OCI-LY3 (cell line): ENCODE measurements at regions not wholly inside any gene's neighbourhood (a gene's known extent, or its start where the extent isn't known, plus 50 kb on each side); places are given as distances from the start of the nearest gene placed in this dataset.
A peak's percentile ranks its signal among the peaks of the same experiment; 100 is the strongest.

Experiments used
- H2AFZ ChIP-seq: fragments of 200-600, 300-600 bp; shearing (Covaris generic); 2 replicates; pipeline ENCODE4 v1.6.0; 2014; ENCODE audit warnings: antibody characterized with exemption, low read depth, low read length
- H3K27ac ChIP-seq: fragments of 200-600, 300-600 bp; sonication (generic); 2 replicates; pipeline ENCODE4 v1.5.1; 2014; ENCODE audit warnings: mild to moderate bottlenecking, low read length, moderate library complexity, mixed read lengths
- H3K27me3 ChIP-seq: fragments of 200-600, 300-600 bp; sonication (generic); 2 replicates; pipeline ENCODE4 v1.6.1; 2014; ENCODE audit warnings: low read depth, low read length, mixed read lengths
- H3K36me3 ChIP-seq: fragments of 200-600, 300-600 bp; sonication (generic); replicated peaks from 2 replicates; pipeline ENCODE3; 2014; ENCODE audit warnings: low read depth, low read length, mixed read lengths
- H3K4me1 ChIP-seq: fragments of 300-600, 200-600 bp; sonication (generic); 2 replicates; pipeline ENCODE4 v1.6.1; 2014; ENCODE audit warnings: low read length, mixed read lengths
- H3K4me2 ChIP-seq: fragments of 200-600, 300-600 bp; sonication (generic); 2 replicates; pipeline ENCODE4 v1.6.1; 2014; ENCODE audit warnings: low read length, mixed read lengths
- H3K4me3 ChIP-seq: fragments of 300-600, 200-600 bp; sonication (generic); 2 replicates; pipeline ENCODE4 v1.5.1; 2014; ENCODE audit warnings: antibody characterized with exemption, mild to moderate bottlenecking, low read length, moderate library complexity
- H3K79me2 ChIP-seq: fragments of 300-600, 200-600 bp; shearing (Covaris generic); 2 replicates; pipeline ENCODE4 v1.6.1; 2014; ENCODE audit warnings: mild to moderate bottlenecking, low read length, mixed read lengths
- H3K9ac ChIP-seq: fragments of 300-600, 200-600 bp; shearing (Covaris generic); 2 replicates; pipeline ENCODE4 v1.6.0; 2014; ENCODE audit warnings: mild to moderate bottlenecking, low read length, moderate library complexity
- H3K9me3 ChIP-seq: fragments of 200-600, 300-600 bp; shearing (Covaris generic); 2 replicates; pipeline ENCODE4 v1.6.1; 2014; ENCODE audit warnings: low read length, mixed read lengths; ENCODE audit not compliant: insufficient read depth
- H4K20me1 ChIP-seq: fragments of 200-600, 300-600 bp; sonication (generic); 2 replicates; pipeline ENCODE4 v1.6.1; 2016; ENCODE audit warnings: low read length, mixed read lengths; ENCODE audit not compliant: insufficient read depth
- CTCF ChIP-seq: fragments of 200-600, 300-600 bp; sonication (generic); IDR thresholded peaks from 2 replicates; pipeline ENCODE4 v1.5.1; 2014; ENCODE audit warnings: antibody characterized with exemption, low read length, low read depth
- EZH2phosphoT487 ChIP-seq: fragments of 200-600 bp; shearing (Covaris generic); IDR thresholded peaks from 2 replicates; pipeline ENCODE4 v1.6.1; 2018; ENCODE audit warnings: antibody characterized with exemption, mixed run types, low read depth

GRCh38 chrX:126985027-126985426 lies 165.5 kb downstream of the PRR32 start:
- H3K9ac ChIP-seq = no peak overlapping the region
- no peak overlapping the region for H2AFZ ChIP-seq
- H3K9me3 ChIP-seq = no peaks in the 10 kb centered on the region
- no peak overlapping the region for H3K27ac ChIP-seq
- H3K27me3 ChIP-seq = no peaks in the 10 kb centered on the region
- no peaks in the 10 kb centered on the region for H3K36me3 ChIP-seq
- H3K79me2 ChIP-seq = no peaks in the 10 kb centered on the region
- no peak overlapping the region for H3K4me3 ChIP-seq
- H4K20me1 ChIP-seq = no peaks in the 10 kb centered on the region
- peaks cover 14% of the 10 kb centered on the region for H3K4me1 ChIP-seq
- H3K4me2 ChIP-seq = no peak overlapping the region
- no peak for TF ChIP-seq EZH2phosphoT487
- TF ChIP-seq CTCF = no peak

GRCh38 chrX:126985981-126986380 lies 166.5 kb downstream of the PRR32 start:
- peaks cover 14% of the 10 kb centered on the region for H3K4me1 ChIP-seq
- H3K36me3 ChIP-seq = no peaks in the 10 kb centered on the region
- no peaks in the 10 kb centered on the region for H3K27me3 ChIP-seq
- no peak for TF ChIP-seq CTCF
- no peak for TF ChIP-seq EZH2phosphoT487
- H3K27ac ChIP-seq = no peak overlapping the region
- no peaks in the 10 kb centered on the region for H4K20me1 ChIP-seq
- no peaks in the 10 kb centered on the region for H3K79me2 ChIP-seq
- no peak overlapping the region for H3K9ac ChIP-seq
- no peak overlapping the region; the same call in 1 of the 2 replicates for H2AFZ ChIP-seq
- H3K9me3 ChIP-seq = no peaks in the 10 kb centered on the region
- H3K4me3 ChIP-seq = no peak overlapping the region
- no peak overlapping the region for H3K4me2 ChIP-seq

GRCh38 chrX:126994032-126994600 lies 174.6 kb downstream of the PRR32 start:
- Histone ChIP-seq H3K27ac (no peak overlapping the region), H3K79me2 (no peaks in the 10 kb centered on the region), H2AFZ (no peak overlapping the region), H3K9me3 (no peaks in the 10 kb centered on the region), H3K27me3 (no peaks in the 10 kb centered on the region), H3K4me2 (no peak overlapping the region), H3K9ac (no peak overlapping the region), H3K36me3 (no peaks in the 10 kb centered on the region), H4K20me1 (no peaks in the 10 kb centered on the region), H3K4me1 (no peaks in the 10 kb centered on the region), H3K4me3 (no peak overlapping the region)
- TF ChIP-seq EZH2phosphoT487 = no peak
- no peak for TF ChIP-seq CTCF

- H3K36me3 ChIP-seq = no peaks in the 10 kb centered on the region
- H3K9ac ChIP-seq = no peak overlapping the region
- H3K4me1 ChIP-seq = peaks cover 9% of the 10 kb centered on the region
- TF ChIP-seq CTCF = no peak
- TF ChIP-seq EZH2phosphoT487 = no peak
- H4K20me1 ChIP-seq = no peaks in the 10 kb centered on the region
- no peak overlapping the region for H3K27ac ChIP-seq
- H2AFZ ChIP-seq = no peak overlapping the region
- H3K9me3 ChIP-seq = no peaks in the 10 kb centered on the region
- no peaks in the 10 kb centered on the region for H3K27me3 ChIP-seq
- H3K79me2 ChIP-seq = no peaks in the 10 kb centered on the region
- no peak overlapping the region for H3K4me3 ChIP-seq
- peak overlapping the region; percentile 43; the same call in 1 of the 2 replicates for H3K4me2 ChIP-seq
Measured at GRCh38 chrX:127011629-127012028, 192.1 kb downstream of the PRR32 start.
